Endothelial cell of umbilical vein (primary cell): ENCODE measurements at regions not wholly inside any gene's neighbourhood (a gene's known extent, or its start where the extent isn't known, plus 50 kb on each side); places are given as distances from the start of the nearest gene placed in this dataset.

Experiments used
- POLR2A ChIP-seq: IDR thresholded peaks from 2 replicates; pipeline ENCODE4 v1.6.1; 2012; ENCODE audit warnings: low read depth, mild to moderate bottlenecking, control low read depth, low read length
- TF ChIP-seq, protein P1 (sequence below), 2 donors: IDR thresholded peaks; 1 replicate in 1 of 2; 2 replicates in 1 of 2; pipeline ENCODE4 v1.5.1; 2011; ENCODE audit warnings: low read length in 2 of 2, mild to moderate bottlenecking in 2 of 2, moderate library complexity in 2 of 2, control low read depth in 1 of 2, inconsistent platforms in 1 of 2, low read depth in 1 of 2; ENCODE audit not compliant: insufficient read depth in 1 of 2; ENCODE audit errors: extremely low read depth in 1 of 2
- TF ChIP-seq, protein P2 (sequence below): IDR thresholded peaks from 2 replicates; pipeline ENCODE4 v1.6.1; 2011; ENCODE audit not compliant: insufficient read depth, insufficient read length

DNA sequence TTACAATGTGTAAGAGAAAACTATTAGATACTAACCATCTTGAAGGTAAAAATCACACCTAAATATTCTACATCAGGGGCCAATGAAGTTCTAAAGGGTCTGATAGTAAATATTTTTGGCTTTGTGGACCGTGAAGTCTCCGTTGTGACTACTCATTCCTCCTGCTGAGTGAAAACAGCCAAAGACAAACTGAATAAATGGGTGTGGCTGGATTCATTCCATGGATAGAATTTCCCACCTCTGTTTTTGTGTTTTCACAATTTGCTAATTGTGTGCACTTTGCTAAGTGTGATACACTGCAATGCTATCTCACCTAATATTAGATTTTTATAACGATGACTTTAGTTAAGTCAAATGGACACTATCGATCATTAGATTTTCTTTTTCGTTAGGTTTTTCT lies 1474.0 kb downstream of the PLA2G4A start:
- TF ChIP-seq, protein P1, sequence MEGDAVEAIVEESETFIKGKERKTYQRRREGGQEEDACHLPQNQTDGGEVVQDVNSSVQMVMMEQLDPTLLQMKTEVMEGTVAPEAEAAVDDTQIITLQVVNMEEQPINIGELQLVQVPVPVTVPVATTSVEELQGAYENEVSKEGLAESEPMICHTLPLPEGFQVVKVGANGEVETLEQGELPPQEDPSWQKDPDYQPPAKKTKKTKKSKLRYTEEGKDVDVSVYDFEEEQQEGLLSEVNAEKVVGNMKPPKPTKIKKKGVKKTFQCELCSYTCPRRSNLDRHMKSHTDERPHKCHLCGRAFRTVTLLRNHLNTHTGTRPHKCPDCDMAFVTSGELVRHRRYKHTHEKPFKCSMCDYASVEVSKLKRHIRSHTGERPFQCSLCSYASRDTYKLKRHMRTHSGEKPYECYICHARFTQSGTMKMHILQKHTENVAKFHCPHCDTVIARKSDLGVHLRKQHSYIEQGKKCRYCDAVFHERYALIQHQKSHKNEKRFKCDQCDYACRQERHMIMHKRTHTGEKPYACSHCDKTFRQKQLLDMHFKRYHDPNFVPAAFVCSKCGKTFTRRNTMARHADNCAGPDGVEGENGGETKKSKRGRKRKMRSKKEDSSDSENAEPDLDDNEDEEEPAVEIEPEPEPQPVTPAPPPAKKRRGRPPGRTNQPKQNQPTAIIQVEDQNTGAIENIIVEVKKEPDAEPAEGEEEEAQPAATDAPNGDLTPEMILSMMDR (IDR thresholded peaks at IDR 0.05; ENCODE audit: extremely low read depth in 1 of 2, insufficient read depth in 1 of 2, low read depth in 1 of 2, low read length in 2 of 2) = no peak
- TF ChIP-seq POLR2A = no peak
- TF ChIP-seq, protein P2, sequence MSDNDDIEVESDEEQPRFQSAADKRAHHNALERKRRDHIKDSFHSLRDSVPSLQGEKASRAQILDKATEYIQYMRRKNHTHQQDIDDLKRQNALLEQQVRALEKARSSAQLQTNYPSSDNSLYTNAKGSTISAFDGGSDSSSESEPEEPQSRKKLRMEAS = no peak
